ENCODE measurements at regions not wholly inside any gene's neighbourhood (a gene's known extent, or its start where the extent isn't known, plus 50 kb on each side); places are given as distances from the start of the nearest gene placed in this dataset.

DNA sequence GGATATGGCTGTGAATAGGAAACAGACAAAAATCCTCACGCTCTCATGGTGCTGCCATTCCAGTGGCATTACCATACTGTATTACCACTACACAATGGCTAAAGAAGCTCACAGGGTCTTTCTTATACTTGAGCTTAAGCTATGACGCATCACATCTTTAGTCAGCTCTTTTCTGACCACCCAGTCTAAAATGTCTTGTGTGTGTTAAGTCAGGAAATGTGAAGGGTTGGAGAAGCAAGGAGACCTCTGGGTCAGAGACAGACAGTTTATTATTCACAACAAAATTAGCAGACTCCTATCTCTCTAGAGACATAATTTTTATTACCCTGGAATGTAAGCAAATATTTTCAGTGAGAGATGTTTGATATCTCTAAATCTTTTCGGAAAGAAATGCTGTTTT lies 1583.2 kb upstream of the WWC1 start:
- TF ChIP-seq, protein P1, sequence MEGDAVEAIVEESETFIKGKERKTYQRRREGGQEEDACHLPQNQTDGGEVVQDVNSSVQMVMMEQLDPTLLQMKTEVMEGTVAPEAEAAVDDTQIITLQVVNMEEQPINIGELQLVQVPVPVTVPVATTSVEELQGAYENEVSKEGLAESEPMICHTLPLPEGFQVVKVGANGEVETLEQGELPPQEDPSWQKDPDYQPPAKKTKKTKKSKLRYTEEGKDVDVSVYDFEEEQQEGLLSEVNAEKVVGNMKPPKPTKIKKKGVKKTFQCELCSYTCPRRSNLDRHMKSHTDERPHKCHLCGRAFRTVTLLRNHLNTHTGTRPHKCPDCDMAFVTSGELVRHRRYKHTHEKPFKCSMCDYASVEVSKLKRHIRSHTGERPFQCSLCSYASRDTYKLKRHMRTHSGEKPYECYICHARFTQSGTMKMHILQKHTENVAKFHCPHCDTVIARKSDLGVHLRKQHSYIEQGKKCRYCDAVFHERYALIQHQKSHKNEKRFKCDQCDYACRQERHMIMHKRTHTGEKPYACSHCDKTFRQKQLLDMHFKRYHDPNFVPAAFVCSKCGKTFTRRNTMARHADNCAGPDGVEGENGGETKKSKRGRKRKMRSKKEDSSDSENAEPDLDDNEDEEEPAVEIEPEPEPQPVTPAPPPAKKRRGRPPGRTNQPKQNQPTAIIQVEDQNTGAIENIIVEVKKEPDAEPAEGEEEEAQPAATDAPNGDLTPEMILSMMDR (IDR thresholded peaks at IDR 0.05), result no peak
- TF ChIP-seq POLR2A (IDR thresholded peaks at IDR 0.05), result no peak
